ENCODE measurements at regions not wholly inside any gene's neighbourhood (a gene's known extent, or its start where the extent isn't known, plus 50 kb on each side); places are given as distances from the start of the nearest gene placed in this dataset.

DNA sequence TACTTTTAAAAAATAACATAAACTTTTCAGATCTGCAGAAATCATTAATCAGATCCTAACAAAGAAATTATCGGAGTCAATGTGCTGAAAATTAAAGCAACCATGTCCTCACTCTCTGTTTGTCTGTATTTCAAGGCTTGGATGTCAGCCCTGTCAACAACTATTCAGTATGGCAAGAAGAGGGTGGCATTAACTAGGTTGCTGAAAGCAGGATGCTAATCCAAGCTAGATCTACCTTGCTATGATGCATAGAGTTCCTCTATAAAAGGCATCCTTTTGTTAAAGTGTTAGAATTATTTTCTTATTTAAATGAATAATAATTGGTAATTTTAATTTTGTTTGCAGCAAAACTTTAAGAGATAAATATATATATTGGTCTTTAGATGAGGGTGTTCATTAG, 800.8 kb downstream of the CDH11 start:
- TF ChIP-seq, protein P1, sequence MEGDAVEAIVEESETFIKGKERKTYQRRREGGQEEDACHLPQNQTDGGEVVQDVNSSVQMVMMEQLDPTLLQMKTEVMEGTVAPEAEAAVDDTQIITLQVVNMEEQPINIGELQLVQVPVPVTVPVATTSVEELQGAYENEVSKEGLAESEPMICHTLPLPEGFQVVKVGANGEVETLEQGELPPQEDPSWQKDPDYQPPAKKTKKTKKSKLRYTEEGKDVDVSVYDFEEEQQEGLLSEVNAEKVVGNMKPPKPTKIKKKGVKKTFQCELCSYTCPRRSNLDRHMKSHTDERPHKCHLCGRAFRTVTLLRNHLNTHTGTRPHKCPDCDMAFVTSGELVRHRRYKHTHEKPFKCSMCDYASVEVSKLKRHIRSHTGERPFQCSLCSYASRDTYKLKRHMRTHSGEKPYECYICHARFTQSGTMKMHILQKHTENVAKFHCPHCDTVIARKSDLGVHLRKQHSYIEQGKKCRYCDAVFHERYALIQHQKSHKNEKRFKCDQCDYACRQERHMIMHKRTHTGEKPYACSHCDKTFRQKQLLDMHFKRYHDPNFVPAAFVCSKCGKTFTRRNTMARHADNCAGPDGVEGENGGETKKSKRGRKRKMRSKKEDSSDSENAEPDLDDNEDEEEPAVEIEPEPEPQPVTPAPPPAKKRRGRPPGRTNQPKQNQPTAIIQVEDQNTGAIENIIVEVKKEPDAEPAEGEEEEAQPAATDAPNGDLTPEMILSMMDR (IDR thresholded peaks at IDR 0.05; ENCODE audit: low read depth, low read length, poor library complexity, severe bottlenecking), result no peak
- no peak for TF ChIP-seq EZH2phosphoT487 (IDR thresholded peaks at IDR 0.05; ENCODE audit: borderline replicate concordance, low read length)

All from DOHH2 (cell line).